K562 (cell line): ENCODE measurements at regions not wholly inside any gene's neighbourhood (a gene's known extent, or its start where the extent isn't known, plus 50 kb on each side); places are given as distances from the start of the nearest gene placed in this dataset.

Experiments used
- CLOCK ChIP-seq: fragments of 250-450 bp; sonication (Bioruptor Pico); IDR thresholded peaks from 2 replicates; pipeline ENCODE4 v1.4.0; 2020; ENCODE audit warnings: mild to moderate bottlenecking, moderate library complexity, borderline replicate concordance
- ELK3 ChIP-seq: fragments of 450-650 bp; formaldehyde crosslinking; IDR thresholded peaks from 2 replicates; pipeline ENCODE4 v1.4.0; 2020; ENCODE audit warnings: mild to moderate bottlenecking
- FOXP4 ChIP-seq: sonication (generic); formaldehyde crosslinking; IDR thresholded peaks from 2 replicates; pipeline ENCODE4 v1.8.0; 2022; ENCODE audit warnings: mild to moderate bottlenecking, missing genetic modification reagents, borderline replicate concordance
- HMGXB4 ChIP-seq: sonication (generic); formaldehyde crosslinking; IDR thresholded peaks from 2 replicates; pipeline ENCODE4 v1.8.1; 2023; ENCODE audit warnings: mild to moderate bottlenecking, missing genetic modification reagents
- MTA2 ChIP-seq: fragments of 450-650 bp; IDR thresholded peaks from 2 replicates; pipeline ENCODE4 v1.6.1; 2016; ENCODE audit warnings: low read depth
- PATZ1 ChIP-seq: fragments of 250-450 bp; sonication (Bioruptor Pico); IDR thresholded peaks from 2 replicates; pipeline ENCODE4 v1.5.0; 2020; ENCODE audit warnings: mild to moderate bottlenecking, borderline replicate concordance
- POLR2AphosphoS5 ChIP-seq: IDR thresholded peaks from 2 replicates; pipeline ENCODE4 v1.6.1; 2011; ENCODE audit warnings: mild to moderate bottlenecking, low read depth, low read length, moderate library complexity; ENCODE audit not compliant: control insufficient read depth, insufficient read depth
- ZBTB8A ChIP-seq: fragments of 450-650 bp; IDR thresholded peaks from 2 replicates; pipeline ENCODE4 v1.6.1; 2018; ENCODE audit warnings: mild to moderate bottlenecking, moderate library complexity; ENCODE audit not compliant: partially characterized antibody
- ZNF253 ChIP-seq: fragments of 250-450 bp; sonication (Bioruptor Pico); conservative IDR thresholded peaks from 2 replicates; pipeline ENCODE4 v1.6.1; 2021; ENCODE audit warnings: mild to moderate bottlenecking
- TF ChIP-seq, protein P1 (sequence below): fragments of 250-450 bp; sonication (Bioruptor Pico); IDR thresholded peaks from 2 replicates; pipeline ENCODE4 v1.8.0; 2022; ENCODE audit warnings: moderate library complexity, mild to moderate bottlenecking, inconsistent platforms
- TF ChIP-seq, protein P2 (sequence below): sonication (generic); formaldehyde crosslinking; IDR thresholded peaks from 2 replicates; pipeline ENCODE4 v1.8.0; 2022; ENCODE audit warnings: missing genetic modification reagents, mild to moderate bottlenecking, borderline replicate concordance

DNA sequence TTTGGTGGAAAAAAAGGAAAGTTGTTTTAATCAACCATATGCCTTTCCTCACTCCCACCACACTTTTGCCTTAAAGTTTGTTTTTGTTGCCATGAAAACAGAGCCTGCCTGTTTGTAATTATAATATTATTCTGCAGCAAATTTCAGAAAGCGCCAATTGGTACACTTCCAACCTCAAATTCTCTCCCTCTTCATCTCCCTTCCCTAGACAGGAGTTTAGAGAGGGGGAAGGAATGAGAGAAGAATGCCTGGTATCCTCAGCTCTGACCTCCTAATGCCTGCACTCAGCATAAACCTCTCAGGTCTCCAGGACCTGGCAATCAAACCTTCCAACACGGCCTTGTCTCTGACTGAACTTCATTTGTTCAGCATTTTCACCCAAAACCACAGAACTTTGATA lies 138.4 kb upstream of the HCCS start (continued):
- TF ChIP-seq HMGXB4 (CRISPR knock-in tag) (no peak), POLR2AphosphoS5 (no peak), ELK3 (CRISPR knock-in tag) (no peak), FOXP4 (CRISPR knock-in tag) (no peak), ZBTB8A (no peak), CLOCK (no peak), ZNF253 (CRISPR knock-in tag) (no peak), MTA2 (no peak), PATZ1 (CRISPR knock-in tag) (no peak)
- TF ChIP-seq, protein P1, sequence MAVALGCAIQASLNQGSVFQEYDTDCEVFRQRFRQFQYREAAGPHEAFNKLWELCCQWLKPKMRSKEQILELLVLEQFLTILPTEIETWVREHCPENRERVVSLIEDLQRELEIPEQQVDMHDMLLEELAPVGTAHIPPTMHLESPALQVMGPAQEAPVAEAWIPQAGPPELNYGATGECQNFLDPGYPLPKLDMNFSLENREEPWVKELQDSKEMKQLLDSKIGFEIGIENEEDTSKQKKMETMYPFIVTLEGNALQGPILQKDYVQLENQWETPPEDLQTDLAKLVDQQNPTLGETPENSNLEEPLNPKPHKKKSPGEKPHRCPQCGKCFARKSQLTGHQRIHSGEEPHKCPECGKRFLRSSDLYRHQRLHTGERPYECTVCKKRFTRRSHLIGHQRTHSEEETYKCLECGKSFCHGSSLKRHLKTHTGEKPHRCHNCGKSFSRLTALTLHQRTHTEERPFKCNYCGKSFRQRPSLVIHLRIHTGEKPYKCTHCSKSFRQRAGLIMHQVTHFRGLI (CRISPR knock-in tag): no peak
- TF ChIP-seq, protein P2, sequence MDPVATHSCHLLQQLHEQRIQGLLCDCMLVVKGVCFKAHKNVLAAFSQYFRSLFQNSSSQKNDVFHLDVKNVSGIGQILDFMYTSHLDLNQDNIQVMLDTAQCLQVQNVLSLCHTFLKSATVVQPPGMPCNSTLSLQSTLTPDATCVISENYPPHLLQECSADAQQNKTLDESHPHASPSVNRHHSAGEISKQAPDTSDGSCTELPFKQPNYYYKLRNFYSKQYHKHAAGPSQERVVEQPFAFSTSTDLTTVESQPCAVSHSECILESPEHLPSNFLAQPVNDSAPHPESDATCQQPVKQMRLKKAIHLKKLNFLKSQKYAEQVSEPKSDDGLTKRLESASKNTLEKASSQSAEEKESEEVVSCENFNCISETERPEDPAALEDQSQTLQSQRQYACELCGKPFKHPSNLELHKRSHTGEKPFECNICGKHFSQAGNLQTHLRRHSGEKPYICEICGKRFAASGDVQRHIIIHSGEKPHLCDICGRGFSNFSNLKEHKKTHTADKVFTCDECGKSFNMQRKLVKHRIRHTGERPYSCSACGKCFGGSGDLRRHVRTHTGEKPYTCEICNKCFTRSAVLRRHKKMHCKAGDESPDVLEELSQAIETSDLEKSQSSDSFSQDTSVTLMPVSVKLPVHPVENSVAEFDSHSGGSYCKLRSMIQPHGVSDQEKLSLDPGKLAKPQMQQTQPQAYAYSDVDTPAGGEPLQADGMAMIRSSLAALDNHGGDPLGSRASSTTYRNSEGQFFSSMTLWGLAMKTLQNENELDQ (CRISPR knock-in tag): no peak
